ENCODE measurements at regions not wholly inside any gene's neighbourhood (a gene's known extent, or its start where the extent isn't known, plus 50 kb on each side); places are given as distances from the start of the nearest gene placed in this dataset.

GRCh38 chr6:15058200-15059061, 187.4 kb upstream of the JARID2 start:
- DNase-seq = no peak

GRCh38 chr6:15061180-15061641, 184.7 kb upstream of the JARID2 start:
- peak; percentile 24 for DNase-seq

GRCh38 chr6:15061908-15062515, 183.9 kb upstream of the JARID2 start:
- DNase-seq = no peak

GRCh38 chr6:15062516-15063252, 183.2 kb upstream of the JARID2 start:
- no peak for DNase-seq

- DNase-seq = no peak
Observed at GRCh38 chr6:15063253-15063853, 182.5 kb upstream of the JARID2 start.

GRCh38 chr6:15065261-15065989, 180.4 kb upstream of the JARID2 start:
- DNase-seq = no peak

GRCh38 chr6:15066089-15066758, 179.6 kb upstream of the JARID2 start:
- DNase-seq = no peak

GRCh38 chr6:15073344-15073789, 172.5 kb upstream of the JARID2 start:
- DNase-seq = no peak

GRCh38 chr6:15073883-15074465, 171.9 kb upstream of the JARID2 start:
- DNase-seq = no peak

- no peak for DNase-seq
Observed at GRCh38 chr6:15074806-15075205, 171.1 kb upstream of the JARID2 start.

- no peak for DNase-seq
Observed at GRCh38 chr6:15076565-15076964, 169.3 kb upstream of the JARID2 start.

GRCh38 chr6:15077006-15077405, 168.9 kb upstream of the JARID2 start:
- no peak for DNase-seq

- DNase-seq = no peak
Observed at GRCh38 chr6:15077961-15078360, 167.9 kb upstream of the JARID2 start.

- DNase-seq = no peak
Observed at GRCh38 chr6:15079288-15079817, 166.5 kb upstream of the JARID2 start.

GRCh38 chr6:15080895-15081294, 165.0 kb upstream of the JARID2 start:
- DNase-seq = no peak

GRCh38 chr6:15081447-15081846, 164.4 kb upstream of the JARID2 start:
- no peak for DNase-seq

- DNase-seq = no peak
Observed at GRCh38 chr6:15082708-15083107, 163.2 kb upstream of the JARID2 start.

GRCh38 chr6:15086348-15087158, 159.3 kb upstream of the JARID2 start:
- no peak for DNase-seq

- no peak for DNase-seq
Observed at GRCh38 chr6:15087186-15087589, 158.7 kb upstream of the JARID2 start.

- DNase-seq = no peak
Observed at GRCh38 chr6:15088904-15089568, 156.8 kb upstream of the JARID2 start.
